GM18868 (cell line): ENCODE measurements at regions not wholly inside any gene's neighbourhood (a gene's known extent, or its start where the extent isn't known, plus 50 kb on each side); places are given as distances from the start of the nearest gene placed in this dataset.
"Not testable (repeated sequence)": the region's sequence is repeated elsewhere in the genome, so short reads cannot be mapped to it uniquely, and the experiment has no call there.

Source experiments
- ATAC-seq: cut with Tn5 transposase; IDR thresholded peaks from one replicate; pipeline ENCODE4 v1.9.1; 2021; ENCODE audit warnings: mild to moderate bottlenecking, moderate library complexity; ENCODE audit not compliant: unreplicated experiment

- ATAC-seq: not testable (repeated sequence)
Observed at GRCh38 chr2:144636860-144637259, 116.9 kb upstream of the ZEB2 start.

- ATAC-seq: no peak
Observed at GRCh38 chr2:144632809-144633208, 112.9 kb upstream of the ZEB2 start.

DNA sequence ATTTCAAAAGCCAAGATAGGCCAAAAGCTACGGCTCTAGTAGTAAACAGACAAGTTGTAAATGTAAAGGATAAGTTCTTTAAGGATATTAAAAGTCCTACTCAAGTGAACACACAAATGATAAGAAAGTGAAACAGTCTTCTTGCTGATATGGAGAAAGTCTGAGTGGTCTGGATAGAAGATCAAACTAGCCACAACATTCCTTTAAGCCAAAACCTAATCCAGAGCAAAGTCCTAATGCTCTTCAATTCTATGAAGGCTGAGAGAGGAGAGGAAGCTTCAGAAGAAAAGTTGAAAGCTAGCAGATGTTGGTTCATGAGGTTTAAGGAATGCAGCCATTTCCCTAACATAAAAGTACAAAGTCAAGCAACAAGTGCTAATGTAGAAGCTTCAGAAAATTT is 111.7 kb upstream of the ZEB2 start:
- no peak for ATAC-seq

DNA sequence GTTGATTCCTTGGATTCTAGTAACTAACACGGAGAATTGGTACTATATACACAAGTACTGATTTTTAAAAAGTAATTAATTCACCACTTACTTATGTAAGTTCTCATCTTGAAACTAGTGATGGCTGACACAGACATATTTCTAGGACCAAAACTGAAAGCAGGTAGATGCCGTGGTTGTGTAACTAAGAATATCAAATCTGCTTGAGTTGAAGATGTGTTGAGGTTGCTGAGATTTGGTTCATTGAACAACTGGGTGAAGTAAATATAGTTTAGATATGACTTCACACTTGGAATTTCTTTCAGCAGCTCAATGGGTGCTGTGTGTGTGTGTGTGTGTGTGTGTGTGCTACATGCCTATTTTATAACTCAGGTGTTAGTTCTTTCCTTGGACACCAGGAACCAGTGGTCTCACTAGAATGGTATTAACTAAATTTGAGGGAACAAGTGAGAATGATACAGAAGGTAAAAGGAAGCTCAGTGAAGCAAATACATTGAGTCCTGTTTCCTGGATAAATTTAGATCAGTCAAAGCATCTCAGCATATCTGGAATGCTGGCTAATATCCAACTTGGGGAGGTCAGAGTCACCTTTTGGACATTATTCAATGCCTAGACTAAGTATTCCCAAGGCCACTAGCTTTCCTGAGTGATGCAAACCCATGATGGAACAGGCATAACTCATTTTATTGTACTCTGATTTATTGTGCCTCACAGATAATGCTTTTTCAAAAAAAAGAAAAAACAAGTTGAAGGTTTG is 110.7 kb upstream of the ZEB2 start:
- ATAC-seq: peak; percentile 94

- ATAC-seq: no peak
Observed at GRCh38 chr2:144629935-144630334, 110.0 kb upstream of the ZEB2 start.

GRCh38 chr2:144628566-144628965 is 108.6 kb upstream of the ZEB2 start:
- ATAC-seq: no peak

DNA sequence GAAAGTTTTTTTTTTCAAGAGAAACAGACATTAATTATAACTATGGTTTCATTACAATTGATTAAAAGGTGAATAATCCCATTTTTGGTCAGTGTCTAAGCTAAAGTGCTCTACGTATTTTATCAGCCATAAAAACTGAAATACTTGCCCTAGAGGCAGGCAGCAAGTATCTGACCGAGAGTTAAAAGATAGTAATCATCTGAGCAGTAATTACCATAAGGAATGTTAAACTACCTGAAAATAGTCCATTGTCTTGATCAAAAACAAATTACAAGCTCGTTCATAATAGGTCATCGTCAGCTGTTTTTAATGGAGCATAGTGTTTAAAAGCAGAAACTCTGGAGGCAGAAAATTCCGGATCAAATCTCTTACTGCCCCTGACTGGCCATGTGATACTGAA is 105.7 kb upstream of the ZEB2 start:
- ATAC-seq: no peak

- no peak for ATAC-seq
Observed at GRCh38 chr2:144625226-144625625, 105.3 kb upstream of the ZEB2 start.

DNA sequence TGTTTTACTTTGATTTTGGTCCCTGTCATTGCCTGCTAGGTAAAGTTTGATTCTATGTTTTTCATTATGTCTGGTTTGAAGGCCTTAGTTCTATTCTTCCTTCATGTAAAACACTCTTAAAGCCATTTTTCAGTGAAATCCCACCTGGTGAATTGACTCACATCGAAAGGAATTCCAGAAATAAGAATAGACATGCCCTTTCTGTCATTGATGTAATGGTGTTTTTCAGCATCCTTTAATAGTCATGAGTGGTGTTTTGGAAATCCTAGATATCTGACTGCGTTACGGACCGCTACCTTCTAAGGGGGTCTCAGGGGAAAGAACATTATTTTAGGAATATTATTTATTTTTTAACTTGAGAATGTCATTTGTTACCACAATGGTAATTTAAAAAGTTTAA is 104.5 kb upstream of the ZEB2 start:
- ATAC-seq: no peak

GRCh38 chr2:144622373-144622772 is 102.5 kb upstream of the ZEB2 start:
- ATAC-seq: not testable (repeated sequence)

DNA sequence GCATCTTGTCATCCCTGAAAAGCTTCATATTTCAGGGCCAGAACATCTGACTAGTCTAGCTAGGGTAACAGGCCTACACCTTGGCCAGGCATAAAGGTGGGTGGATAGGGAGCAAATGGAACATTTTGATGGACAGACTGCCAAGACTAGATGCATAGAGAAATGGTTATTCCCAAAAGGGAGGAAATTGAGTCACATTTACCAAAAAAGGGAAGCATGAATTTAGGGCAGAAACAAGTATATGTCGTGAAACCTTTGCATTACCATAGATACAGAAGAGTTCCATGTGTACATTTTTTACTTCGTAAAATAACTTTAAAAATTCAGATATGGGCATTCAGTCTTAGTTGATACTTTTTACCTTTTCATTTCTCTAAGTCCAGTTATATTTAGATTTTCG is 101.3 kb upstream of the ZEB2 start:
- no peak for ATAC-seq

- peak; percentile 60 for ATAC-seq
Observed at GRCh38 chr2:144619760-144620159, 99.8 kb upstream of the ZEB2 start.

- not testable (repeated sequence) for ATAC-seq
Observed at GRCh38 chr2:144617171-144617570, 97.3 kb upstream of the ZEB2 start.

DNA sequence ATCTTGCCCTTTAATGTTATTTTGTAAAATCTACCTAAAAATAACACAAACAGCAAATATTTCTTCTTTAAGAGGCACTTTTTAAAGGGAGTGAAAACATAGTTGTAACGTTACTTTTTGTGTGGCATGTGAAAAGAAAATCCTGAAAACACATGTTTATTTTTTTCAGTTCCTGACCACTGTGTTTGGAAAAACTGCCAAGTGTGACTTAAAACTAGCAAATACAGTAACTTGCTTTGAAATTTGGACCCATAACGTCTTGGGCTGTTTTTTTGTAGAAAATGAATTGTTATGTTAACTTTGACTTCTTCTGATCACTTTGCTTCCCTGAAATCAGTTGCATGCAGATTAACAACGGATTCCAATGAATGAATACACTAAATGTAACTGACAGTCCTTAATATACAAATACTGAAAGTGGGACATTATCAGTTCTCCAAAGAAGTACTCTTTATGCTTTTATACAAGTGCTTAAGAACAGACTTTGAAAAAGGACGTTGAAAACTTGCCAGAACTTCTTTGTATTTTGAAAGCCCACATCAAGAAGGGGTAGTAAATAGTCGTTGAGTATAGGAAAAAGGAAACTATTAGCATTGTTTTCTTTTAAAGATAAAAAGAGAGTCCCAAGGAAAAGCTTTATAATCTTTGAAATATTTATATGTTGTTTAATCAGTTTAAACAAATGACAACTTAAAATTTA is 96.1 kb upstream of the ZEB2 start:
- no peak for ATAC-seq

- peak; percentile 53 for ATAC-seq
Observed at GRCh38 chr2:144607891-144608521, 88.1 kb upstream of the ZEB2 start.

GRCh38 chr2:144607099-144607498 is 87.2 kb upstream of the ZEB2 start:
- no peak for ATAC-seq

DNA sequence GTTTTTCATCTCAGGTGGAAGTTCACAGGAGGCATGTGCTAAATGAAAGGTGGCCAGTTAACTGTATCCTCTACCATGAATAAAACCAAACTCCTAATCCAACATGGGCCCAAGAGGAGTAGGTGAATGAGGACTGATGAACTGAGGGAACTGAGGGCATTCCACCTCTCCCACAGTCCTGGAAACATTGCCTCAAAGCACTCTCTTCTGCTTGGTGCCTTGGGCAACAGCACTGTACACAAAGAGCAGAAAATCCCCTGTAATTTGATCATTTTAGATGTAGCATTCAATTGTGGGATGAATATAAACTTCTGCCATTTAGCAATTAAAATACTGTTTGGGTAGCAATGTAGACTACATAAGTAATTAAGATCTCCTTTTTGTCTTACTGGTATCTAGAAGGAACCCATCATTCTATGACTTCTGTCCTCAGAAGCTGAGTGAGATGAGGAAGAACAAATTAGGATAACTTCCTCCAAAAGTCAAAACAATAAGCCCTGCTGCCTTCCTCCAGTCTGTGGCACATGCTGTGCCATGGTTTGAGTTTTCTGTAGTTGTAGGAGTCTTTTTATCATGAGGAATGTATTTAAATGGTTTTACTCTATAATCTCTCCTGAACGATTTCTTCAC is 86.7 kb upstream of the ZEB2 start:
- ATAC-seq: no peak

DNA sequence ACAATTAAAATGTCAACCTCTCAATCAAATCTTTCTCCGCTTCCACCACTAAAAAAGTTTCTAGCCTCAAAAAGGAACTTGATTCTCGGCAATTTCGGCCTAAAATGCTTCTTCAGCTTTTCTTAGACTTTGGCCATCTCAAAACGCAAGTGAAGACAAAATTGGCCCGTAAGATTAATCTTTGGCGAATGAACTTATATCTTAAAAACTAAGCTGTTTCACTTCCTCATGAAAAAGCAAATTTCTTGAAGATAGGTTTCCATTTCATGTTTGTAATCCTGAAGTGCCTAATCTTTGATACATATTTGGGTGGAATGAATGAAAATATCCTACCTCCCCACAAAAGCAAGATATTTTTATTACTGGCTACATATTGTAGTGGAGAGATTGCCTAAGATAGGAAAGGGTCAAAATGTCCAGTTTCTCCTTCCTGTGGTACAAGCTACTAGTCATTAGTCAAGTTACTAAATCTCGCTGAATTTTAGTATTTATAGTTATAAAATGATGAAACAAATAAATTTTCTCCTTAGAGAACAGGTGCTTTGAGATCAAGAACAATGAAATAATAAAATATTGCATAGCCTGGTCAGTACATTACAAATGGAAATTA is 85.4 kb upstream of the ZEB2 start:
- ATAC-seq: no peak

GRCh38 chr2:144603334-144603733 is 83.4 kb upstream of the ZEB2 start:
- ATAC-seq: no peak

GRCh38 chr2:144598906-144599305 is 79.0 kb upstream of the ZEB2 start:
- no peak for ATAC-seq

DNA sequence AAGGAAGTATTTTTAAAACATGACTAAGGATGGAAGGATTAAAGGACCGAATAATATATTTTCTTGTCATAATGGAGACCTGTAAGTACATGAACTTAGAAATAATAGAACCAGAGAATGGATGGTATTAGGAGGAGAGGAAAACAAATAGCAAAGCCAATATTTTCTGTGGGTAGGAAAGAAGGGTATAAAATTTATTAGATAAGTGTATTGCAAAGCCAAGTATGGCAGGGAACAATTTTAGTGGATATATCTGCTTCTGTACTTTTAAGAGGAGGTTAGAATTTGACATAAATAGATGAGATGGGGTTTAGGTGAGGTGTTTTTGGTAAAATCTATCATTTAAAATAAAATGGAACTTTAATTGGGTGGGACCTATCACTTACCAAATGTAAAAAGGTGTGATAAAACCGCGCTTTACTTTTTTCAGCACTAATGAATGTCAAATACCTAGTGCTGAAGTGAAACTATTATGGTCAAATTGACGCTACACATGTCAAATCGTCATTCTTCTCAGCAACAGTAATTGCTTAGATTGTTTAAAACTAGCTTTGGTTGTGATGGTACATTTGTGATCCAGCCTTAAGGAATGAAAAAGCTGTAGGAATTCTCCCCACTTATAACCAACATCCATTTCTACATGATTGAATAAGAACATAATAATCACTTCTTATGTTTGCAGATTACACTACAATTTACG is 78.1 kb upstream of the ZEB2 start:
- no peak for ATAC-seq
